ENCODE measurements at regions not wholly inside any gene's neighbourhood (a gene's known extent, or its start where the extent isn't known, plus 50 kb on each side); places are given as distances from the start of the nearest gene placed in this dataset.
"Not testable (repeated sequence)": the region's sequence is repeated elsewhere in the genome, so short reads cannot be mapped to it uniquely, and the experiment has no call there.

GRCh38 chr4:158122501-158122900, 50.3 kb downstream of the GASK1B start:
- H3K4me3 ChIP-seq (ENCODE audit: low read depth, low read length): no peak overlapping the region
- CTCF ChIA-PET: no interaction called here
- no peaks in the 10 kb centered on the region for H3K4me1 ChIP-seq (ENCODE audit: control insufficient read depth, insufficient read depth, low read length)
- TF ChIP-seq CTCF (tag by site-specific recombination; IDR thresholded peaks at IDR 0.05) (no peak), ZNF768 (tag by site-specific recombination; IDR thresholded peaks at IDR 0.05) (no peak), ZBTB1 (tag by site-specific recombination; IDR thresholded peaks at IDR 0.05) (no peak), ZNF248 (tag by site-specific recombination; IDR thresholded peaks at IDR 0.05) (no peak), ZNF521 (tag by site-specific recombination; IDR thresholded peaks at IDR 0.05) (no peak), ZNF626 (tag by site-specific recombination; IDR thresholded peaks at IDR 0.05) (no peak), ZNF596 (tag by site-specific recombination; IDR thresholded peaks at IDR 0.05) (no peak)
- TF ChIP-seq, protein P1, sequence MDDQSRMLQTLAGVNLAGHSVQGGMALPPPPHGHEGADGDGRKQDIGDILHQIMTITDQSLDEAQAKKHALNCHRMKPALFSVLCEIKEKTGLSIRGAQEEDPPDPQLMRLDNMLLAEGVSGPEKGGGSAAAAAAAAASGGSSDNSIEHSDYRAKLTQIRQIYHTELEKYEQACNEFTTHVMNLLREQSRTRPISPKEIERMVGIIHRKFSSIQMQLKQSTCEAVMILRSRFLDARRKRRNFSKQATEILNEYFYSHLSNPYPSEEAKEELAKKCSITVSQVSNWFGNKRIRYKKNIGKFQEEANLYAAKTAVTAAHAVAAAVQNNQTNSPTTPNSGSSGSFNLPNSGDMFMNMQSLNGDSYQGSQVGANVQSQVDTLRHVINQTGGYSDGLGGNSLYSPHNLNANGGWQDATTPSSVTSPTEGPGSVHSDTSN (CRISPR knock-in tag; IDR thresholded peaks at IDR 0.05): no peak
- TF ChIP-seq, protein P2, sequence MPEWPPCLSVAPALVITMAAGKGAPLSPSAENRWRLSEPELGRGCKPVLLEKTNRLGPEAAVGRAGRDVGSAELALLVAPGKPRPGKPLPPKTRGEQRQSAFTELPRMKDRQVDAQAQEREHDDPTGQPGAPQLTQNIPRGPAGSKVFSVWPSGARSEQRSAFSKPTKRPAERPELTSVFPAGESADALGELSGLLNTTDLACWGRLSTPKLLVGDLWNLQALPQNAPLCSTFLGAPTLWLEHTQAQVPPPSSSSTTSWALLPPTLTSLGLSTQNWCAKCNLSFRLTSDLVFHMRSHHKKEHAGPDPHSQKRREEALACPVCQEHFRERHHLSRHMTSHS (tag by site-specific recombination; IDR thresholded peaks at IDR 0.05): no peak
- H3K27ac ChIP-seq (ENCODE audit: extremely low read depth, low read depth, low read length): no peak overlapping the region
- POLR2A ChIA-PET: no interaction called here
- H3K36me3 ChIP-seq (ENCODE audit: control insufficient read depth in 2 of 2, insufficient read depth in 1 of 2, low read length in 2 of 2): no peaks in the 10 kb centered on the region
- H3K9me3 ChIP-seq (ENCODE audit: control insufficient read depth, insufficient read depth, low read depth, low read length): no peaks in the 10 kb centered on the region

- H3K4me1 ChIP-seq (ENCODE audit: control insufficient read depth, insufficient read depth, low read length): no peaks in the 10 kb centered on the region
- no peaks in the 10 kb centered on the region for H3K36me3 ChIP-seq (ENCODE audit: control insufficient read depth in 2 of 2, insufficient read depth in 1 of 2, low read length in 2 of 2)
- no peak overlapping the region for H3K4me3 ChIP-seq (ENCODE audit: low read depth, low read length)
- no peak overlapping the region for H3K27ac ChIP-seq (ENCODE audit: extremely low read depth, low read depth, low read length)
- POLR2A ChIA-PET: no interaction called here
- no peaks in the 10 kb centered on the region for H3K9me3 ChIP-seq (ENCODE audit: control insufficient read depth, insufficient read depth, low read depth, low read length)
- TF ChIP-seq ZNF266 (tag by site-specific recombination; IDR thresholded peaks at IDR 0.05; ENCODE audit: low read depth): no peak
- CTCF ChIA-PET: no interaction called here
Measured at GRCh38 chr4:158121161-158121579, 51.7 kb downstream of the GASK1B start.

DNA sequence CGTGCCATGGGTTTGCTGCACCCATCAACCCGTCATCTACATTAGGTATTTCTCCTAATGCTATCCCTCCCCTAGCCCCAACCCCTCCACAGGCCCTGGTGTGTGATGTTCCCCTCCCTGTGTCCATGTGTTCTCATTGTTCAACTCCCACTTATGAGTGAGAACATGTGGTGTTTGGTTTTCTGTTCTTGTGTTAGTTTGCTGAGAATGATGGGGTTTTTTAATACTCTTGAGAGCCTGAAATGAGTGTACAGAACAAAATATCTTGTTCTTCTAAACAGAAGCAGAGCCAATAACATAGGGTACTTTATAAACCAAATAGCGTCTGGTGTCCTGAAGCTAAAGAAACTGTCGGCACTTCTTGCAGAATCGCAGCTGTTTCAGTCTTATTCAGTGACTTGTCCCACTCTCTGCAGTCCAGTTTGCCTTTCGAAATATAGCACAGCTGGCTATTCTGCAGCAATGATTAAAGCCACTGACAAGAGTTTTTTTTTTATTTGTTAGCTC, 52.1 kb downstream of the GASK1B start:
- POLR2A ChIA-PET; H3K36me3 ChIP-seq (ENCODE audit: control insufficient read depth in 2 of 2, insufficient read depth in 1 of 2, low read length in 2 of 2); H3K9me3 ChIP-seq (ENCODE audit: control insufficient read depth, insufficient read depth, low read depth, low read length); H3K4me1 ChIP-seq (ENCODE audit: control insufficient read depth, insufficient read depth, low read length); H3K4me3 ChIP-seq (ENCODE audit: low read depth, low read length); H3K27ac ChIP-seq (ENCODE audit: extremely low read depth, low read depth, low read length): not testable (repeated sequence)
- CTCF ChIA-PET: interaction anchor here (0.5 kb wide), 1 partner anchor 43 kb away, joined by 3 read pairs; no protein-coding TSS in a partner anchor

- H3K27ac ChIP-seq (ENCODE audit: extremely low read depth, low read depth, low read length): no peak overlapping the region
- no peaks in the 10 kb centered on the region for H3K36me3 ChIP-seq (ENCODE audit: control insufficient read depth in 2 of 2, insufficient read depth in 1 of 2, low read length in 2 of 2)
- no peaks in the 10 kb centered on the region for H3K9me3 ChIP-seq (ENCODE audit: control insufficient read depth, insufficient read depth, low read depth, low read length)
- no peaks in the 10 kb centered on the region for H3K4me1 ChIP-seq (ENCODE audit: control insufficient read depth, insufficient read depth, low read length)
- no peak overlapping the region for H3K4me3 ChIP-seq (ENCODE audit: low read depth, low read length)
- ChIA-PET POLR2A (no interaction called here), CTCF (no interaction called here)
- no peak for TF ChIP-seq ZNF366 (tag by site-specific recombination; conservative IDR thresholded peaks at IDR 0.05)
- no peak for TF ChIP-seq ZFP3 (tag by site-specific recombination; IDR thresholded peaks at IDR 0.05; ENCODE audit: low read depth)
- no peak for TF ChIP-seq KLF1 (tag by site-specific recombination; IDR thresholded peaks at IDR 0.05)
- TF ChIP-seq, protein P3, sequence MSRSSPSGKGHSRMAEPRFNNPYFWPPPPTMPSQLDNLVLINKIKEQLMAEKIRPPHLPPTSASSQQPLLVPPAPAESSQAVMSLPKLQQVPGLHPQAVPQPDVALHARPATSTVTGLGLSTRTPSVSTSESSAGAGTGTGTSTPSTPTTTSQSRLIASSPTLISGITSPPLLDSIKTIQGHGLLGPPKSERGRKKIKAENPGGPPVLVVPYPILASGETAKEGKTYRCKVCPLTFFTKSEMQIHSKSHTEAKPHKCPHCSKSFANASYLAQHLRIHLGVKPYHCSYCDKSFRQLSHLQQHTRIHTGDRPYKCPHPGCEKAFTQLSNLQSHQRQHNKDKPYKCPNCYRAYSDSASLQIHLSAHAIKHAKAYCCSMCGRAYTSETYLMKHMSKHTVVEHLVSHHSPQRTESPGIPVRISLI (tag by site-specific recombination; IDR thresholded peaks at IDR 0.05): no peak
- TF ChIP-seq ZNF596 (tag by site-specific recombination; IDR thresholded peaks at IDR 0.05): no peak
- TF ChIP-seq SALL2 (tag by site-specific recombination; IDR thresholded peaks at IDR 0.05; ENCODE audit: borderline replicate concordance): no peak
- no peak for TF ChIP-seq HOXC10 (CRISPR knock-in tag; IDR thresholded peaks at IDR 0.05)
- TF ChIP-seq MYNN (tag by site-specific recombination; IDR thresholded peaks at IDR 0.05; ENCODE audit: borderline replicate concordance): no peak
- no peak for TF ChIP-seq ZNF274 (IDR thresholded peaks at IDR 0.05; ENCODE audit: low read length)
- no peak for TF ChIP-seq ZNF274 (tag by site-specific recombination; IDR thresholded peaks at IDR 0.05; ENCODE audit: borderline replicate concordance)
- no peak for TF ChIP-seq ZNF23 (tag by site-specific recombination; IDR thresholded peaks at IDR 0.05; ENCODE audit: borderline replicate concordance)
- TF ChIP-seq, protein P4, sequence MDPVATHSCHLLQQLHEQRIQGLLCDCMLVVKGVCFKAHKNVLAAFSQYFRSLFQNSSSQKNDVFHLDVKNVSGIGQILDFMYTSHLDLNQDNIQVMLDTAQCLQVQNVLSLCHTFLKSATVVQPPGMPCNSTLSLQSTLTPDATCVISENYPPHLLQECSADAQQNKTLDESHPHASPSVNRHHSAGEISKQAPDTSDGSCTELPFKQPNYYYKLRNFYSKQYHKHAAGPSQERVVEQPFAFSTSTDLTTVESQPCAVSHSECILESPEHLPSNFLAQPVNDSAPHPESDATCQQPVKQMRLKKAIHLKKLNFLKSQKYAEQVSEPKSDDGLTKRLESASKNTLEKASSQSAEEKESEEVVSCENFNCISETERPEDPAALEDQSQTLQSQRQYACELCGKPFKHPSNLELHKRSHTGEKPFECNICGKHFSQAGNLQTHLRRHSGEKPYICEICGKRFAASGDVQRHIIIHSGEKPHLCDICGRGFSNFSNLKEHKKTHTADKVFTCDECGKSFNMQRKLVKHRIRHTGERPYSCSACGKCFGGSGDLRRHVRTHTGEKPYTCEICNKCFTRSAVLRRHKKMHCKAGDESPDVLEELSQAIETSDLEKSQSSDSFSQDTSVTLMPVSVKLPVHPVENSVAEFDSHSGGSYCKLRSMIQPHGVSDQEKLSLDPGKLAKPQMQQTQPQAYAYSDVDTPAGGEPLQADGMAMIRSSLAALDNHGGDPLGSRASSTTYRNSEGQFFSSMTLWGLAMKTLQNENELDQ (tag by site-specific recombination; IDR thresholded peaks at IDR 0.05; ENCODE audit: low read depth): no peak
- TF ChIP-seq ZNF114 (tag by site-specific recombination; IDR thresholded peaks at IDR 0.05): no peak
Measured at GRCh38 chr4:158112611-158113010, 60.2 kb downstream of the GASK1B start.
